ENCODE measurements at regions not wholly inside any gene's neighbourhood (a gene's known extent, or its start where the extent isn't known, plus 50 kb on each side); places are given as distances from the start of the nearest gene placed in this dataset.

GRCh38 chr9:129291041-129291501, 113.0 kb upstream of the IER5L start:
- Histone ChIP-seq H3K27me3 (ENCODE audit: control insufficient read depth, insufficient read depth, low read length) (peaks cover 6% of the 10 kb centered on the region), H3K79me2 (ENCODE audit: control insufficient read depth, insufficient read depth, low read length) (no peaks in the 10 kb centered on the region), H3K4me3 (replicated peaks in 1 of 4; ENCODE audit: control extremely low read depth in 1 of 4, insufficient read depth in 1 of 4, low read depth in 3 of 4, low read length in 4 of 4) (no peak overlapping the region), H4K20me1 (ENCODE audit: control insufficient read depth, extremely low read depth, insufficient read depth, low read length) (no peaks in the 10 kb centered on the region), H3K4me2 (ENCODE audit: extremely low read depth, insufficient read depth, low read length) (no peak overlapping the region), H3K9me3 (ENCODE audit: control insufficient read depth, insufficient read depth, low read depth, low read length) (no peaks in the 10 kb centered on the region), H3K27ac (ENCODE audit: insufficient read depth, low read length) (no peak overlapping the region), H3K4me1 (ENCODE audit: control insufficient read depth, extremely low read depth, insufficient read depth, low read length) (no peaks in the 10 kb centered on the region), H3K36me3 (ENCODE audit: control insufficient read depth, insufficient read depth, low read length) (no peaks in the 10 kb centered on the region), H2AFZ (ENCODE audit: low read length) (no peak overlapping the region), H3K9ac (ENCODE audit: insufficient read depth, low read length) (no peak overlapping the region)
- no peak for DNase-seq (ENCODE audit: low read depth in 2 of 2)
- TF ChIP-seq EZH2 (IDR thresholded peaks at IDR 0.05; ENCODE audit: low read length, missing control alignments), result no peak
- TF ChIP-seq CTCF (conservative IDR thresholded peaks at IDR 0.05 in 1 of 2, IDR thresholded peaks at IDR 0.05 in 1 of 2; ENCODE audit: low read depth in 1 of 2, low read length in 2 of 2), result no peak

- Histone ChIP-seq H3K4me1 (ENCODE audit: control insufficient read depth, extremely low read depth, insufficient read depth, low read length) (no peaks in the 10 kb centered on the region), H3K4me3 (replicated peaks in 1 of 4; ENCODE audit: control extremely low read depth in 1 of 4, insufficient read depth in 1 of 4, low read depth in 3 of 4, low read length in 4 of 4) (no peak overlapping the region)
- TF ChIP-seq CTCF (conservative IDR thresholded peaks at IDR 0.05 in 1 of 2, IDR thresholded peaks at IDR 0.05 in 1 of 2; ENCODE audit: low read depth in 1 of 2, low read length in 2 of 2), result no peak
- TF ChIP-seq EZH2 (IDR thresholded peaks at IDR 0.05; ENCODE audit: low read length, missing control alignments), result no peak
These were observed 112.5 kb upstream of the IER5L start for GRCh38 chr9:129290606-129291005.

GRCh38 chr9:129289883-129290282, 111.8 kb upstream of the IER5L start:
- no peaks in the 10 kb centered on the region for H3K79me2 ChIP-seq (ENCODE audit: control insufficient read depth, insufficient read depth, low read length)
- H3K4me2 ChIP-seq (ENCODE audit: extremely low read depth, insufficient read depth, low read length), result no peak overlapping the region
- no peak for DNase-seq (ENCODE audit: low read depth in 2 of 2)
- H3K4me1 ChIP-seq (ENCODE audit: control insufficient read depth, extremely low read depth, insufficient read depth, low read length), result no peaks in the 10 kb centered on the region
- no peaks in the 10 kb centered on the region for H3K9me3 ChIP-seq (ENCODE audit: control insufficient read depth, insufficient read depth, low read depth, low read length)
- H3K4me3 ChIP-seq (replicated peaks in 1 of 4; ENCODE audit: control extremely low read depth in 1 of 4, insufficient read depth in 1 of 4, low read depth in 3 of 4, low read length in 4 of 4), result no peak overlapping the region
- H2AFZ ChIP-seq (ENCODE audit: low read length), result no peak overlapping the region
- no peaks in the 10 kb centered on the region for H4K20me1 ChIP-seq (ENCODE audit: control insufficient read depth, extremely low read depth, insufficient read depth, low read length)
- no peak for TF ChIP-seq CTCF (conservative IDR thresholded peaks at IDR 0.05 in 1 of 2, IDR thresholded peaks at IDR 0.05 in 1 of 2; ENCODE audit: low read depth in 1 of 2, low read length in 2 of 2)
- TF ChIP-seq EZH2 (IDR thresholded peaks at IDR 0.05; ENCODE audit: low read length, missing control alignments), result no peak
- no peak overlapping the region for H3K9ac ChIP-seq (ENCODE audit: insufficient read depth, low read length)
- no peak overlapping the region for H3K27ac ChIP-seq (ENCODE audit: insufficient read depth, low read length)
- H3K36me3 ChIP-seq (ENCODE audit: control insufficient read depth, insufficient read depth, low read length), result no peaks in the 10 kb centered on the region
- peaks cover 6% of the 10 kb centered on the region for H3K27me3 ChIP-seq (ENCODE audit: control insufficient read depth, insufficient read depth, low read length)

More at GRCh38 chr9:129290606-129291005, 112.5 kb upstream of the IER5L start:
- H3K4me2 ChIP-seq (ENCODE audit: extremely low read depth, insufficient read depth, low read length), result no peak overlapping the region
- no peaks in the 10 kb centered on the region for H4K20me1 ChIP-seq (ENCODE audit: control insufficient read depth, extremely low read depth, insufficient read depth, low read length)
- H3K9ac ChIP-seq (ENCODE audit: insufficient read depth, low read length), result no peak overlapping the region
- H3K79me2 ChIP-seq (ENCODE audit: control insufficient read depth, insufficient read depth, low read length), result no peaks in the 10 kb centered on the region
- no peak overlapping the region for H2AFZ ChIP-seq (ENCODE audit: low read length)
- H3K36me3 ChIP-seq (ENCODE audit: control insufficient read depth, insufficient read depth, low read length), result no peaks in the 10 kb centered on the region
- no peaks in the 10 kb centered on the region for H3K9me3 ChIP-seq (ENCODE audit: control insufficient read depth, insufficient read depth, low read depth, low read length)
- no peak overlapping the region for H3K27ac ChIP-seq (ENCODE audit: insufficient read depth, low read length)
- peaks cover 6% of the 10 kb centered on the region for H3K27me3 ChIP-seq (ENCODE audit: control insufficient read depth, insufficient read depth, low read length)
- DNase-seq (ENCODE audit: low read depth in 2 of 2), result no peak

Measured in fibroblast of lung (primary cell).